GM12878 (cell line): ENCODE measurements at regions not wholly inside any gene's neighbourhood (a gene's known extent, or its start where the extent isn't known, plus 50 kb on each side); places are given as distances from the start of the nearest gene placed in this dataset.

Experiments
- ATAC-seq: fragments of 200-7000 bp; cut with Tn5 transposase; 3 replicates; pipeline ENCODE4 v1.9.1; 2020; ENCODE audit warnings: mild to moderate bottlenecking, moderate library complexity
- BruUV-seq: library from RNA; stranded (reverse); fragments of 400-500 nt; replicated peaks from 2 replicates; lab custom pipeline; 2021; lab: Mats Ljungman, UMichigan
- CTCF ChIA-PET: fragments of 300-600 bp; sonication (Branson Sonifier 250); formaldehyde crosslinking; extraction: SDS; loops from one replicate; lab custom pipeline; 2021; ENCODE audit warnings: inconsistent platforms; lab: Yijun Ruan, JAX
- POLR2A ChIA-PET: fragments of 350-600 bp; formaldehyde crosslinking; extraction: SDS; loops from one replicate; lab custom pipeline; 2021; ENCODE audit warnings: inconsistent platforms; lab: Charles Lee
- RAD21 ChIA-PET: fragments of 300-600 bp; sonication (Branson Sonifier 250); formaldehyde crosslinking; loops from one replicate; lab custom pipeline; 2023; ENCODE audit warnings: antibody characterized with exemption; ENCODE audit not compliant: unreplicated experiment; lab: Charles Lee
- SMC1A ChIA-PET: fragments of 300-600 bp; sonication (Branson Sonifier 250); formaldehyde crosslinking; loops from one replicate; lab custom pipeline; 2023; ENCODE audit not compliant: unreplicated experiment, uncharacterized antibody; lab: Charles Lee
- DNase-seq: peaks from one replicate; pipeline ENCODE4 v3.0.0-alpha.2; 2011; ENCODE audit warnings: low read depth, low spot score
- FAIRE-seq: peaks from 3 replicates; lab custom pipeline; 2011; peaks lifted over from hg19 to GRCh38; lab: Jason Lieb, UNC
- H2AFZ ChIP-seq: 2 replicates; pipeline ENCODE4 v1.6.0; 2011; ENCODE audit warnings: low read depth, low read length, control low read depth; ENCODE audit not compliant: control insufficient read depth
- H3K27ac ChIP-seq: 2 replicates; pipeline ENCODE4 v1.5.1; 2011; ENCODE audit warnings: control low read depth; ENCODE audit not compliant: control insufficient read depth, insufficient read depth
- H3K27me3 ChIP-seq, 2 experiments: replicated peaks in 1 of 2; 2 replicates each; pipeline versions ENCODE4 v1.6.0 to v1.6.1; 2011; ENCODE audit warnings: low read length in 1 of 2; ENCODE audit not compliant: control insufficient read depth in 2 of 2, insufficient read depth in 2 of 2
- H3K36me3 ChIP-seq, 2 experiments: 2 replicates each; pipeline ENCODE4 v1.5.1; 2011; ENCODE audit warnings: low read length in 1 of 2; ENCODE audit not compliant: control insufficient read depth in 2 of 2, insufficient read depth in 2 of 2
- H3K4me1 ChIP-seq: 2 replicates; pipeline ENCODE4 v1.6.1; 2011; ENCODE audit warnings: mild to moderate bottlenecking, low read length, moderate library complexity, mixed read lengths; ENCODE audit not compliant: control insufficient read depth, insufficient read depth
- H3K4me2 ChIP-seq: 2 replicates; pipeline ENCODE4 v1.6.0; 2011; ENCODE audit warnings: control low read depth; ENCODE audit not compliant: control insufficient read depth, insufficient read depth
- H3K4me3 ChIP-seq: fragments of 200-600 bp; sonication (generic); 2 replicates; pipeline ENCODE4 v1.5.1; 2016
- H3K79me2 ChIP-seq: 2 replicates; pipeline ENCODE4 v1.6.0; 2011; ENCODE audit warnings: low read length; ENCODE audit not compliant: control insufficient read depth, insufficient read depth
- H3K9ac ChIP-seq: 2 replicates; pipeline ENCODE4 v1.8.0; 2011; ENCODE audit warnings: low read length, control low read depth, mixed read lengths; ENCODE audit not compliant: control insufficient read depth, insufficient read depth
- H3K9me3 ChIP-seq: replicated peaks from 3 replicates; pipeline ENCODE4 v1.5.1; 2011; ENCODE audit warnings: mild to moderate bottlenecking, low read length; ENCODE audit not compliant: control insufficient read depth, insufficient read depth
- H4K20me1 ChIP-seq: 2 replicates; pipeline ENCODE4 v1.6.0; 2011; ENCODE audit not compliant: control insufficient read depth, insufficient read depth
- ATF3 ChIP-seq: IDR thresholded peaks from 2 replicates; pipeline ENCODE4 v1.6.1; 2011; ENCODE audit warnings: low read depth, mild to moderate bottlenecking, low read length, moderate library complexity, borderline replicate concordance; ENCODE audit errors: extremely low read depth
- KAT2A ChIP-seq: conservative IDR thresholded peaks from 2 replicates; pipeline ENCODE4 v1.6.1; 2011; ENCODE audit warnings: low read depth, low read length; ENCODE audit not compliant: control insufficient read depth
- LARP7 ChIP-seq: fragments of 450-650 bp; IDR thresholded peaks from 2 replicates; pipeline ENCODE4 v1.6.1; 2017; ENCODE audit warnings: mild to moderate bottlenecking
- MLLT1 ChIP-seq: fragments of 450-650 bp; IDR thresholded peaks from 2 replicates; pipeline ENCODE4 v1.6.1; 2016; ENCODE audit warnings: mild to moderate bottlenecking
- MTA3 ChIP-seq: IDR thresholded peaks from 2 replicates; pipeline ENCODE4 v1.6.1; 2012; ENCODE audit warnings: low read length, inconsistent platforms, borderline replicate concordance
- MYB ChIP-seq: fragments of 150-350 bp; IDR thresholded peaks from 2 replicates; pipeline ENCODE4 v1.6.1; 2014; ENCODE audit warnings: mild to moderate bottlenecking, low read depth, low read length, borderline replicate concordance
- NFXL1 ChIP-seq: fragments of 450-650 bp; IDR thresholded peaks from 2 replicates; pipeline ENCODE4 v1.6.1; 2017; ENCODE audit warnings: antibody characterized with exemption, mild to moderate bottlenecking, borderline replicate concordance
- NR2F1 ChIP-seq: fragments of 450-650 bp; conservative IDR thresholded peaks from 2 replicates; pipeline ENCODE4 v1.6.1; 2017; ENCODE audit warnings: mild to moderate bottlenecking
- PAX8 ChIP-seq: fragments of 450-650 bp; IDR thresholded peaks from 2 replicates; pipeline ENCODE4 v1.6.1; 2017; ENCODE audit warnings: mild to moderate bottlenecking, moderate library complexity
- SUPT20H ChIP-seq: IDR thresholded peaks from 2 replicates; pipeline ENCODE4 v1.6.1; 2011; ENCODE audit warnings: low read depth, mild to moderate bottlenecking, low read length, moderate library complexity, borderline replicate concordance; ENCODE audit not compliant: control insufficient read depth
- TBL1XR1 ChIP-seq: IDR thresholded peaks from 2 replicates; pipeline ENCODE4 v1.6.1; 2012; ENCODE audit warnings: low read depth, low read length, improper control_type of control experiment
- TCF3 ChIP-seq: IDR thresholded peaks from 2 replicates; pipeline ENCODE4 v1.6.1; 2012; ENCODE audit warnings: low read depth, mild to moderate bottlenecking, low read length, borderline replicate concordance; ENCODE audit not compliant: insufficient read depth
- ZBTB4 ChIP-seq: fragments of 450-650 bp; formaldehyde crosslinking; IDR thresholded peaks from 2 replicates; pipeline ENCODE4 v1.4.0; 2022; ENCODE audit warnings: mild to moderate bottlenecking, moderate library complexity
- WGBS: methylation state at CpG from one replicate; pipeline ENCODE4 v1.1.6; 2016; ENCODE audit warnings: low lambda C conversion rate; ENCODE audit not compliant: insufficient replicate concordance, insufficient coverage; ENCODE audit errors: missing lambda C conversion rate; 5-methylcytosine and 5-hydroxymethylcytosine counted together
- in situ Hi-C: fragments of 300-500 bp; cut with MboI; formaldehyde crosslinking; loops from 9 replicates; pipeline ENCODE4 v1.14.3; 2018; ENCODE audit warnings: mixed read lengths
- intact Hi-C: fragments of 100-400 bp; cut with micrococcal nuclease; formaldehyde crosslinking; loops from one replicate; pipeline ENCODE4 v1.14.2; 2022; ENCODE audit not compliant: unreplicated experiment

GRCh38 chr11:70508231-70508480 is 109.8 kb downstream of the CTTN start (continued):
- no peak for TF ChIP-seq MLLT1
- no peak for TF ChIP-seq PAX8
- TF ChIP-seq KAT2A: no peak
- no peak for TF ChIP-seq NFXL1
- no peak for TF ChIP-seq LARP7
- TF ChIP-seq NR2F1: no peak
- no peak for TF ChIP-seq ZBTB4 (CRISPR knock-in tag)
- no peak for TF ChIP-seq SUPT20H

- POLR2A ChIA-PET: no interaction called here
- BruUV-seq: no TSS peak
- Histone ChIP-seq H3K27ac (no peak overlapping the region), H3K9me3 (peaks cover 2% of the 10 kb centered on the region; the same call in 2 of the 3 replicates), H4K20me1 (no peaks in the 10 kb centered on the region), H3K4me3 (no peak overlapping the region), H3K79me2 (no peaks in the 10 kb centered on the region), H3K4me1 (no peaks in the 10 kb centered on the region), H3K27me3 (no peaks in the 10 kb centered on the region; a peak in 2 of 4 replicates), H3K4me2 (no peak overlapping the region), H3K36me3 (no peaks in the 10 kb centered on the region), H2AFZ (no peak overlapping the region), H3K9ac (no peak overlapping the region)
- in situ Hi-C loops (no loop called here), intact Hi-C loops (no loop called here)
- DNase-seq: no peak
- WGBS: 34% methylated on average over 8 of the region's 8 CpGs
- no peak for ATAC-seq
- SMC1A ChIA-PET: no interaction called here
- FAIRE-seq: no peak
- TF ChIP-seq ATF3: no peak
- no peak for TF ChIP-seq TBL1XR1
- no peak for TF ChIP-seq MTA3
- TF ChIP-seq MYB: no peak
- TF ChIP-seq TCF3: no peak
- CTCF ChIA-PET: no interaction called here
- RAD21 ChIA-PET: no interaction called here
Observed at GRCh38 chr11:70509476-70509875, 111.1 kb downstream of the CTTN start.
